ENCODE measurements at regions not wholly inside any gene's neighbourhood (a gene's known extent, or its start where the extent isn't known, plus 50 kb on each side); places are given as distances from the start of the nearest gene placed in this dataset.

DNA sequence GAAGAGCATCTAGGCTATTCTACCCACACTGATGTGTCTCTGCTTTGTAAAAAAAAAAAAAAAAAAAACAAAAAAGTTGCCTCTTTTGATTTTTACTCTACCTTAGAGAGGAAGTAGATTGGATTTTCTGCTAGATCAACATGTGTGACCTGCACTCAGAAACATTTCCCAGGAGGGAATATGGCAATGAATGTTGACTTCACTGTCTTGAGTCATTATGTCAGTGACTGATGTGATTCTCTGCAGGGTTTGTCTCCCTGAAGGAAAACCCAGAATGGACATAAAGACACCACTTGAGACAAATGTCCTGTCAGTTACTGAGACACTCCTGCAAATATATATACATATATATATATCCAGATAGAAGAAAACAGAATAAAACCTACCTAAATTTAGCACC is 370.3 kb downstream of the BMPER start:
- no peak for TF ChIP-seq POLR2AphosphoS5 (IDR thresholded peaks at IDR 0.05; ENCODE audit: borderline replicate concordance, low read depth, low read length)
- TF ChIP-seq FOXP2 (optimal IDR thresholded peaks at IDR 0.05; ENCODE audit: control extremely low read depth, extremely low read length, insufficient read depth), result no peak
- TF ChIP-seq EZH2 (IDR thresholded peaks at IDR 0.05), result no peak
